ENCODE measurements at regions not wholly inside any gene's neighbourhood (a gene's known extent, or its start where the extent isn't known, plus 50 kb on each side); places are given as distances from the start of the nearest gene placed in this dataset.
A peak's percentile ranks its signal among the peaks of the same experiment; 100 is the strongest.
"Not testable (repeated sequence)": the region's sequence is repeated elsewhere in the genome, so short reads cannot be mapped to it uniquely, and the experiment has no call there.

GRCh38 chr1:213688655-213689054, 299.1 kb upstream of the PROX1 start:
- no peak for DNase-seq

DNA sequence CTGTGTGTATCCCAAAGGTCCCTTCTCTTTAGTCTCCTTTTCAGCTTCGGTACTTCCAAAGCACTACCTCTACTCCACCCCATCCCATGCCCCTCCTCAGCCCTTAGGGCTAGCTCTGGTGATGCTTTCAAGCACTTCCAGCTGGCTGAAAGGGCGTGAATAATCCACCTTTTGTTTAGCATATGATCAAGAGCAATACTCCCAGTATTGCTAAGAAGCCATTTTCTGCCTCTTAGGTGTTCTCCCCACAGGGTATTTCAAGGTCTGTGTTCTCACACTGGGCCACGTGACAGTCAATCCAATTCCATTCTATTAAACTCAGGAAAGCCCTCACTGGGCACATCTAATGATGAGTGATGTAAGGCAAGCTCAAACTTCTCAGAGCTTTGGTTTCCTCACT, 298.5 kb upstream of the PROX1 start:
- DNase-seq, result no peak

GRCh38 chr1:213690341-213690917, 297.3 kb upstream of the PROX1 start:
- DNase-seq, result no peak

DNA sequence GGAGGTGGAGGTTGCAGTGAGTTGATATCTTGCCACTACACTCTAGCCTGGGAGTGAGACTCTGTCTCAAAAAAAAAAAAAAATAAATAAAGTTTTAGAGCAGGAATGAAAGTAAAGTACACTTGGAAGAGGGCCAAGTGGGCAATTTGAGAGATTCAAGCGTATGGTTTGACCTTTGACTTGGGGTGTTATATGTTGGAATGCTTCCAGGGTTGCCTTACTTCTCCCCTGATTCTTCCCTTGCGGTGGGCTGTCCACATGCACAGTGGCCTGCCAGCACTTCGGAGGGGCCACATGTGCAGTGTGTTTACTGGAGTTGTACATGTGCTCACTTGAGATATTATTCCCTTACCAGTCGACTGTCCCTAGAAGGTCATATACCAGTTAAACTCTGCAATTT, 295.5 kb upstream of the PROX1 start:
- no peak for DNase-seq

- no peak for DNase-seq
Observed at GRCh38 chr1:213693864-213694263, 293.9 kb upstream of the PROX1 start.

- DNase-seq, result no peak
Observed at GRCh38 chr1:213697192-213697802, 290.5 kb upstream of the PROX1 start.

DNA sequence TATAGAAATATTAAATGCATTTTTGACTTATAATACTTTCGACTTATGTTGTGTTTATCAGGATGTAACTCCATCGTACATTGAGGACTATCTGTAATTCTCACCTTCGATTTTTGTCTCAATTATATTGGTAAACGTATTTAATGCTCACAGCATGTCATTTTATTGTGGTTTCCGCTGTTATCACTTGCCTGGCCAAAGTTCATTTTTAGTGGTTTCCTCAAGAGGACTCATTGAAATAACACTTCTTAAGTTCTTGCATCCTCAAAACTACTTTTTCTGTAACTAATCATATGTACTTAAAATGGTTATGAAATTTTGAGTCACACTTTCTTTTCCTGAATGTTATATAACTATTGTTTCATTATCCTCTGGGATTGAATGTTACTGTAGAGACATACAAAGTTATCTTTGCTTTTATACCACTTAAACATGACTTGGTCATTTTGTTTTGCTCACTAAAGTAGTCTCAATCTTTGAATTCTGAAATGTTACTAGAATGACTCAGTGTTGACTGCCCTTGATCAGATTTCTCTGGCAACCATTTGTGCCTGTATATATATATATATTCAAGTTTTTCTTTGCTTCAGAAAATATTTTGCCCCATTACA, 289.6 kb upstream of the PROX1 start:
- no peak for DNase-seq

DNA sequence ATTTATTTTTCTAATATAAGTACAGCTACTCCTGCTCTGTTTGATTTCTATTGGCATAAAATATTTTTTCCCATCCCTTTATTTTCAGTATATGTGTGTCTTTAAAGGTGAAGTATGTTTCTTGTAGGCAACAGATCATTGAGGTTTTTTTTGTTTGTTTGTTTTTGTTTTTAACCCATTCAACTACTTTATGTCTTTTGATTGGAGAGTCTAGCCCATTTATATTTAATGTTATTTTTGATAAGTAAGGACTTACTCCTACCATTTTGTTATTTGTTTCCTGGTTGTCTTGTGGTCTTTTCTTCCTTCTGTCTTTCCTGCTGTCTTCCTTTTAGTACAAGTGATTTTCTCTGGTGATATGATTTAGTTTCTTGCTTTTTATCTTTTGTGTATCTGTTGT, 285.1 kb upstream of the PROX1 start:
- DNase-seq, result no peak

GRCh38 chr1:213704941-213705340, 282.8 kb upstream of the PROX1 start:
- no peak for DNase-seq

GRCh38 chr1:213711833-213712490, 275.8 kb upstream of the PROX1 start:
- DNase-seq, result not testable (repeated sequence)

GRCh38 chr1:213714645-213715044, 273.1 kb upstream of the PROX1 start:
- peak; percentile 80 to 93 for DNase-seq

DNA sequence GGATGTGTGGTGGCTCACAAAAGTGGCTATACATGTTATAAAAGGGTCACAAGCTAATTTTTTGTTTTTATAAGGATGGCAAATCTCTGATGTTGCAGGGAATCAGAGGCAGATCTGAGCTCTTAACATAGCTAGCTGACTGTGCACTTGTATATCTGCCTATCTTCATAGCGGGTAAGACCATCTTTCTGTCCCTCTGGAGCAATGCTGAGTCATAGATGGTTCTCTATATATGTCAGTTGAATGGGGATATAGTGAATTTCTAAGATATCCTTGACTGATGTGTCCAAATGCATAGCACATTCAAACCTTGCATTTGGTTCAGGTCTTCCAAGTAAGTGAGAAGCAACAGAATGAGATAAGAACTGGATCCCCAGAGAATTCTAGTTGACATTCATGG, 272.6 kb upstream of the PROX1 start:
- no peak for DNase-seq

DNA sequence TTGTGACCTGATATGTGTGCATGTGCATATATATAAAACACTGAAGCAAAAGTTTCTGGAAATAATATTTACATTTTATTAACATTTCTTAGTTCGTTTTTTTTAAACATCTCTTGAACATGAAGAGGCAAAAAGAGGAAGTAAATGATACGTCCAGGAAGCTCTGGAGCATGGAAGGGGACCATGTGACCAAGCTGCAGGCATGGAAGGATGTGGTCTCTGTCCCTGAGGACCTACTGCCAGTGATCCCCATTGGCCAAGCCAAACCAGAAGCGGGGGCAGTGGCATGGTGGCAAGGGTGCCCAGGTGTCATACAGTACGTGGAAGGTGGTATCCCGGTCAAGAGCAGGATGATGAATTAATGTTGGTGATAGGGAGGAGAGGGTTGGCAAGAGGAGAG, 268.3 kb upstream of the PROX1 start:
- no peak for DNase-seq

DNA sequence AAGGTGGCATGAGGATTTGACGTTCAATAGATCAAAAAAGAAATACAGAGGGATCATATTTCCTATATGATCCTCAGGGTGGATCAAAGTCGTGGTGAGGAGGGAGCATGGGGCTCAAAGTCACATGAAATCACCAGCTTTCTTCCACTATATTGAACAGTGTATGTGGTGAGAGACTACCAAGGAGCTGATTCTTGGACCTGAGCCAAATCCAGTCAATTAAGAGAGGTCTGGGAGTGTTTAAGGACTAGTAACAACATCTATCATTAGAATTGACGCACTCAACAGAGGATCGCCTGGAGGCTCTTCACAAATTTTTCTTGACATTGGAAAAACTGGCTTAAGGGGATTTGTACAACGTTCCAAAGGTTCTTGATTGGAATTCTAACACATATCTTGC, 267.7 kb upstream of the PROX1 start:
- DNase-seq, result peak in 1 of 2 experiments; percentile 10

GRCh38 chr1:213723187-213723586, 264.6 kb upstream of the PROX1 start:
- DNase-seq, result no peak

- no peak for DNase-seq
Observed at GRCh38 chr1:213724640-213725536, 262.9 kb upstream of the PROX1 start.

GRCh38 chr1:213727853-213728592, 259.8 kb upstream of the PROX1 start:
- DNase-seq, result no peak

GRCh38 chr1:213728593-213729536, 258.9 kb upstream of the PROX1 start:
- no peak for DNase-seq

DNA sequence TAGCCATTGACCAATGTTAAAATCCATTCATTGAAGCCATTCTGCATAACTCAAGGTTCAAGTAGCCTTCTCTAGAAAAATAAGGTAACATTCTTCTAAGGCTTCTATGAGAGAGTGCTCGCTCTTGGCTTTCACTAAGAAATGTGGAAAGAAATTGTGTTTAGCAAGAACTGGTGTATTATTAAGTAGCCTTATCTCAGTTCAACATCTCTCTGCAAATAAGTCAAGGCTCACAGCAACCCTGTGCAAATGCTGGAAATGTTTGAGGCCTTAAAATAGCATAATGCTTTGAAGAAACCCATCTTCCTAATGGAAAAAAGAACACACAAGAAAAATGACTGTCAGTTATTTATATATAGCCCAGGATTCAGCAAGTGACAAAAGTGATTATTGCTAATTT, 254.1 kb upstream of the PROX1 start:
- no peak for DNase-seq

GRCh38 chr1:213737398-213738035, 250.3 kb upstream of the PROX1 start:
- no peak for DNase-seq

DNA sequence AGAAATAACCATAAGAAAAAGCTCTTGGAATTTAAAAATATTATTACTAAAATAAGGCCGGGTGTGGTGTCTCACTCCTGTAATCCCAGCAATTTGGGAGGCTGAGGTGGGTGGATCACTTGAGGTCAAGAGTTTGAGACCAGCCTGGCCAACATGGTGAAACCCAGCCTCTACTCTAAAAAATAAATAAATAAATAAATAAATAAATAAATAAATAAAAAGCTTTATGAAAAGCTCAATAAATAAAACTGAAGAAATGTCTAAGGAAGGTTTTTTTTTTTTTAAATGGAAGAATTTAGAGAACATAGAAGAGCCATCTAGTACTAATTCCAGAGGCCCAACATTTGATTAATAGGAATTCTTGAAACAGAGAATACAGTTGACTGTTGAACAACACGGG, 249.1 kb upstream of the PROX1 start:
- DNase-seq, result no peak
